ENCODE measurements at regions not wholly inside any gene's neighbourhood (a gene's known extent, or its start where the extent isn't known, plus 50 kb on each side); places are given as distances from the start of the nearest gene placed in this dataset.

DNA sequence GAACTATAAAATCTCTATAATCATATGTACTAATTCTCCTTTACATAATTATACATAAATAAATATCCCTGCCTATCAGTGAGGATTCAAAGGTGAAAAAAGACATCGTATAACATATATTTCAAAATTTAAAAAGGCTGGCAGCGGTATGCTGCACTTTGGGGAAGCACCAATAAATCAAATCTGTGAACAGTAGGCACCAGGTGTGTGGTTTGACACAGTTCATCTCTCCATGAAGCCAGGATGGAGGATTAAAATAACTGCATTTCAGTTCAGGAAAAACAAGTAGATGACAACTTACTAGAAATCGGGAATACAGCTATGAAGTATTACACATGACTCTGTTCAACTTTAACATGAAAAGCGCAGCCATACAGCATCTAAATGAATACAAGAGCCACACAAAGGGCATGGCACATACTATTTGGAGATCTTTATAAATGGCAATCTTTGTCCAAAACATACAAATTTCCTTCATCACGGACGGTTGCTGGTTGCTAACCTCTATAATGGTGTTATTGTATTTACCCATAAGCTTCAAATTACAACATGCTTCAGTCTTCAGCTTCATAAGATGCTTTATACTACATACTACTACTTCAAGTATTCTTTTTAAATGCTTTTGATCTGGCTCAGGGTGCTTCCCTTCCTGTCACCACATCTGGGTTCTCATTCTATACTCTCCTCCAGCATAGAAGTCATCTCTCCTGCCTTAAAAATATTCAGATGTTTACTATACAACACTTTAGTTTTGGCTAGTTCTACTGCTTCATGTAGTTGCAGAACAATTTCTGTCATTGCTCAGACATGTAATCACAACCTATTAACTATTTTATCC lies 128.7 kb downstream of the KLF12 start:
- no peak for TF ChIP-seq POLR2A (IDR thresholded peaks at IDR 0.05)
- TF ChIP-seq, protein P1, sequence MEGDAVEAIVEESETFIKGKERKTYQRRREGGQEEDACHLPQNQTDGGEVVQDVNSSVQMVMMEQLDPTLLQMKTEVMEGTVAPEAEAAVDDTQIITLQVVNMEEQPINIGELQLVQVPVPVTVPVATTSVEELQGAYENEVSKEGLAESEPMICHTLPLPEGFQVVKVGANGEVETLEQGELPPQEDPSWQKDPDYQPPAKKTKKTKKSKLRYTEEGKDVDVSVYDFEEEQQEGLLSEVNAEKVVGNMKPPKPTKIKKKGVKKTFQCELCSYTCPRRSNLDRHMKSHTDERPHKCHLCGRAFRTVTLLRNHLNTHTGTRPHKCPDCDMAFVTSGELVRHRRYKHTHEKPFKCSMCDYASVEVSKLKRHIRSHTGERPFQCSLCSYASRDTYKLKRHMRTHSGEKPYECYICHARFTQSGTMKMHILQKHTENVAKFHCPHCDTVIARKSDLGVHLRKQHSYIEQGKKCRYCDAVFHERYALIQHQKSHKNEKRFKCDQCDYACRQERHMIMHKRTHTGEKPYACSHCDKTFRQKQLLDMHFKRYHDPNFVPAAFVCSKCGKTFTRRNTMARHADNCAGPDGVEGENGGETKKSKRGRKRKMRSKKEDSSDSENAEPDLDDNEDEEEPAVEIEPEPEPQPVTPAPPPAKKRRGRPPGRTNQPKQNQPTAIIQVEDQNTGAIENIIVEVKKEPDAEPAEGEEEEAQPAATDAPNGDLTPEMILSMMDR (IDR thresholded peaks at IDR 0.05) = no peak

Data from body of pancreas (tissue), 4 donors.